K562 (cell line): ENCODE measurements at regions not wholly inside any gene's neighbourhood (a gene's known extent, or its start where the extent isn't known, plus 50 kb on each side); places are given as distances from the start of the nearest gene placed in this dataset.
A peak's percentile ranks its signal among the peaks of the same experiment; 100 is the strongest.

Experiments
- ATAC-seq: fragments of 200-7000 bp; cut with Tn5 transposase; 3 replicates; pipeline ENCODE4 v1.9.1; 2020; ENCODE audit warnings: moderate library complexity
- BruUV-seq: library from RNA; stranded (reverse); fragments of 400-500 nt; replicated peaks from 2 replicates; lab custom pipeline; 2021; lab: Mats Ljungman, UMichigan
- CTCF ChIA-PET: fragments of 300-600 bp; formaldehyde crosslinking; extraction: SDS; loops from one replicate; lab custom pipeline; 2021; ENCODE audit warnings: low intra/inter-chr PET ratio; lab: Yijun Ruan, JAX
- POLR2A ChIA-PET: fragments of 300-600, 350-650 bp; sonication (Branson Sonifier 250); formaldehyde crosslinking; extraction: SDS; loops from one replicate; lab custom pipeline; 2021; ENCODE audit warnings: antibody characterized with exemption, inconsistent platforms; lab: Yijun Ruan, JAX
- DNase-seq, 4 experiments: peaks; one replicate each; pipeline versions ENCODE4 v3.0.0 to v3.0.0-alpha.2; 2011 to 2018; ENCODE audit warnings: low spot score in 3 of 4, mixed read lengths in 3 of 4; ENCODE audit errors: extremely low read depth in 1 of 4
- FAIRE-seq: peaks from 2 replicates; lab custom pipeline; 2011; peaks lifted over from hg19 to GRCh38; lab: Jason Lieb, UNC
- H2AFZ ChIP-seq: 2 replicates; pipeline ENCODE4 v1.6.0; 2011; ENCODE audit warnings: low read depth, low read length, control low read depth, inconsistent platforms
- H3K27ac ChIP-seq: fragments of 200-600 bp; 3 replicates; pipeline ENCODE4 v1.8.0; 2011; ENCODE audit warnings: low read depth, mild to moderate bottlenecking, control low read depth, inconsistent platforms, low read length, moderate library complexity, mixed read lengths; ENCODE audit errors: extremely low read depth
- H3K27me3 ChIP-seq, 2 experiments: fragments of 300-600 bp in 1 of 2; 2 replicates in 1 of 2; 3 replicates in 1 of 2; pipeline versions ENCODE4 v1.6.0 to v1.8.0; 2011; ENCODE audit warnings: inconsistent platforms in 2 of 2, low read length in 2 of 2, mild to moderate bottlenecking in 1 of 2, mixed read lengths in 1 of 2, moderate library complexity in 1 of 2; ENCODE audit not compliant: control insufficient read depth in 2 of 2, insufficient read depth in 2 of 2
- H3K36me3 ChIP-seq: fragments of 300-600 bp; 3 replicates; pipeline ENCODE4 v1.8.0; 2011; ENCODE audit warnings: mild to moderate bottlenecking, low read length, inconsistent platforms; ENCODE audit not compliant: control insufficient read depth, insufficient read depth
- H3K4me1 ChIP-seq, 2 experiments: fragments of 200-600 bp in 1 of 2; replicated peaks in 1 of 2; 2 replicates in 1 of 2; 3 replicates in 1 of 2; pipeline versions ENCODE4 v1.5.1 to v1.8.0; 2011; ENCODE audit warnings: inconsistent platforms in 2 of 2, low read length in 2 of 2, mild to moderate bottlenecking in 1 of 2, mixed read lengths in 1 of 2, moderate library complexity in 1 of 2; ENCODE audit not compliant: control insufficient read depth in 2 of 2, insufficient read depth in 2 of 2
- H3K4me2 ChIP-seq: 2 replicates; pipeline ENCODE4 v1.6.1; 2011; ENCODE audit warnings: low read length, control low read depth, inconsistent platforms, mixed read lengths; ENCODE audit not compliant: insufficient read depth
- H3K4me3 ChIP-seq: fragments of 200-600 bp; sonication (generic), shearing (Covaris generic); 2 replicates; pipeline ENCODE4 v1.5.1; 2016; ENCODE audit warnings: control low read depth, inconsistent platforms
- H3K79me2 ChIP-seq: fragments of 200-600 bp; 3 replicates; pipeline ENCODE4 v1.8.0; 2011; ENCODE audit warnings: low read length, inconsistent platforms; ENCODE audit not compliant: control insufficient read depth, insufficient read depth
- H3K9ac ChIP-seq, 2 experiments: 2 replicates each; pipeline versions ENCODE4 v1.6.0 to v1.6.1; 2011; ENCODE audit warnings: low read depth in 2 of 2, low read length in 2 of 2, control low read depth in 1 of 2, inconsistent platforms in 1 of 2, mild to moderate bottlenecking in 1 of 2, mixed read lengths in 1 of 2; ENCODE audit not compliant: insufficient read depth in 1 of 2
- H3K9me1 ChIP-seq: one replicate; pipeline ENCODE4 v1.6.0; 2011; ENCODE audit warnings: inconsistent platforms, mild to moderate bottlenecking, low read length, moderate library complexity; ENCODE audit not compliant: control insufficient read depth, insufficient read depth
- H3K9me3 ChIP-seq: replicated peaks from 2 replicates; pipeline ENCODE4 v1.5.1; 2011; ENCODE audit warnings: low read depth, low read length, inconsistent platforms; ENCODE audit not compliant: control insufficient read depth, insufficient read depth
- H4K20me1 ChIP-seq: replicated peaks from 2 replicates; pipeline ENCODE4 v1.6.1; 2011; ENCODE audit warnings: low read length, inconsistent platforms, mixed read lengths; ENCODE audit not compliant: control insufficient read depth, insufficient read depth
- HDGF ChIP-seq: fragments of 450-650 bp; IDR thresholded peaks from 2 replicates; pipeline ENCODE4 v1.6.1; 2016
- LARP7 ChIP-seq: fragments of 450-650 bp; IDR thresholded peaks from 2 replicates; pipeline ENCODE4 v1.6.1; 2016
- SNIP1 ChIP-seq: fragments of 450-650 bp; IDR thresholded peaks from 2 replicates; pipeline ENCODE4 v1.7.1; 2017; ENCODE audit warnings: low read depth, mild to moderate bottlenecking
- WGBS: fragments of 100-300 bp; shearing (Covaris generic); methylation state at CpG from one replicate; pipeline ENCODE4 v1.1.6; 2016; ENCODE audit warnings: low coverage, mixed read lengths; ENCODE audit not compliant: insufficient coverage; ENCODE audit errors: missing lambda C conversion rate; 5-methylcytosine and 5-hydroxymethylcytosine counted together
- in situ Hi-C: fragments of 300-500 bp; cut with MboI; formaldehyde crosslinking; loops from 4 replicates; pipeline ENCODE4 v1.15.0; 2018; ENCODE audit warnings: inconsistent platforms, mixed read lengths
- intact Hi-C: fragments of 100-400 bp; cut with micrococcal nuclease; formaldehyde crosslinking; loops from 2 replicates; pipeline ENCODE4 v1.14.2; 2022
- TF ChIP-seq, protein P1 (sequence below): sonication (generic); formaldehyde crosslinking; IDR thresholded peaks from 2 replicates; pipeline ENCODE4 v1.8.1; 2023; ENCODE audit warnings: mild to moderate bottlenecking, missing genetic modification reagents
- TF ChIP-seq, protein P2 (sequence below), 2 experiments: fragments of 450-650 bp; IDR thresholded peaks; 2 replicates each; pipeline ENCODE4 v1.6.1; 2016
- TF ChIP-seq, protein P3 (sequence below), 2 experiments: fragments of 450-650 bp; formaldehyde crosslinking in 1 of 2; IDR thresholded peaks; 2 replicates each; pipeline versions ENCODE4 v1.4.0 to v1.6.1; 2014 to 2020; ENCODE audit warnings: mild to moderate bottlenecking in 2 of 2, borderline replicate concordance in 1 of 2, low read depth in 1 of 2

DNA sequence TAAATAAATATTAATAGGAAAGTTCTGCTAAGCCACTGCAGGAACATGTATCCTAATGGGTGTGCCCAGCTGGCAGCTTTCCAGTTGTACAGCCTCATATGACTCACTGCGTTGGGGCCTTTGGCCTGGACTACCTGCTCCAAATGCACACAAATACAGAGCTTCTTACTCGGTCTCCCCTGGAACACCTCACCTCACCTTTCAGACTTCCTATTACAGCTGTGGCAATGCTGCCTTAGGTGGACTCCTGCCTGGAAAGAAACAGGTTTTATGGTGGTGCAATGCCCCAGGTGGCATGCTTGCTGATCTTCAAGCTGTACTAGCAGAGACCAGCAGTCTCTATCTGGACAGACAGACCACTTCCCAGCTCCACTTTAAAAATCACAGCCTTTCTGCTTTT lies 85.7 kb upstream of the EXOC1L start (continued):
- TF ChIP-seq, protein P1, sequence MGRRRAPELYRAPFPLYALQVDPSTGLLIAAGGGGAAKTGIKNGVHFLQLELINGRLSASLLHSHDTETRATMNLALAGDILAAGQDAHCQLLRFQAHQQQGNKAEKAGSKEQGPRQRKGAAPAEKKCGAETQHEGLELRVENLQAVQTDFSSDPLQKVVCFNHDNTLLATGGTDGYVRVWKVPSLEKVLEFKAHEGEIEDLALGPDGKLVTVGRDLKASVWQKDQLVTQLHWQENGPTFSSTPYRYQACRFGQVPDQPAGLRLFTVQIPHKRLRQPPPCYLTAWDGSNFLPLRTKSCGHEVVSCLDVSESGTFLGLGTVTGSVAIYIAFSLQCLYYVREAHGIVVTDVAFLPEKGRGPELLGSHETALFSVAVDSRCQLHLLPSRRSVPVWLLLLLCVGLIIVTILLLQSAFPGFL (CRISPR knock-in tag), result 0 out of 2 replicates have a peak, but pooled peaks have one; percentile 93
- TF ChIP-seq, all 486 proteins: peak for 32

DNA sequence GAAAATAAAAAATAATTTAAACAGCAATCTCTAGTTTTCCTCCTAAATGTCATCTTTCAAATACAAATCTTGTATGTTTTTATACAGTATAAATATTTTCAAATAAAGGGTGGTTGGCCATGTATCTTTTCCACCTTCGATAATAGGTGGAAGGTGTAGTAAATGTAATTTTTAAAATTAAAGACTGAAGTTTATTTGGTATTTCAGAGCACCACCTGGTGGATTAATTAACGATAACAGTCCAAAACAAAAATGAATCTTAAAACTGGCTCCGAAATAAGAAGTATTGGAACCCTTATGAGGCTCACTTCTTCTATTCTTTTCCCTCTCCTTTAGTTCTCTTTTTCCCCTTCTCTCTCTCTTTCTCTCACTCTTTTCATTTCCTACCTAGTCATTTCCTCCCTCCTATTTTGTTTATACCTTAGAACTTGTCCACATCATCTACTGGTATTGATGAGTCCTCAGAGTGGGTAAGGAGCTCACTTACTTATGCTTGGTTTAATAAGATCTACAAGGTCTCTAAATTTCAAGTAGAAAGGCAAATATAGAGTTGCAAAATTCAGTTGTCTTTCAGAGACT lies 82.9 kb upstream of the EXOC1L start:
- FAIRE-seq, result peak; percentile 71
- POLR2A ChIA-PET, result no interaction called here
- in situ Hi-C loops, result loop anchor here (10.0 kb wide), 5 partner anchors 132 to 732 kb away; no protein-coding TSS in a partner anchor
- no peak for TF ChIP-seq HDGF
- TF ChIP-seq SNIP1, result no peak
- TF ChIP-seq, protein P2, sequence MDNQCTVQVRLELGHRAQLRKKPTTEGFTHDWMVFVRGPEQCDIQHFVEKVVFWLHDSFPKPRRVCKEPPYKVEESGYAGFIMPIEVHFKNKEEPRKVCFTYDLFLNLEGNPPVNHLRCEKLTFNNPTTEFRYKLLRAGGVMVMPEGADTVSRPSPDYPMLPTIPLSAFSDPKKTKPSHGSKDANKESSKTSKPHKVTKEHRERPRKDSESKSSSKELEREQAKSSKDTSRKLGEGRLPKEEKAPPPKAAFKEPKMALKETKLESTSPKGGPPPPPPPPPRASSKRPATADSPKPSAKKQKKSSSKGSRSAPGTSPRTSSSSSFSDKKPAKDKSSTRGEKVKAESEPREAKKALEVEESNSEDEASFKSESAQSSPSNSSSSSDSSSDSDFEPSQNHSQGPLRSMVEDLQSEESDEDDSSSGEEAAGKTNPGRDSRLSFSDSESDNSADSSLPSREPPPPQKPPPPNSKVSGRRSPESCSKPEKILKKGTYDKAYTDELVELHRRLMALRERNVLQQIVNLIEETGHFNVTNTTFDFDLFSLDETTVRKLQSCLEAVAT (IDR thresholded peaks at IDR 0.05), result 0 out of 4 replicates have a peak, but pooled peaks of 1 of the 2 experiments have one; percentile 32
- 0 out of 2 replicates have a peak, but pooled peaks have one; percentile 32 for TF ChIP-seq LARP7
- TF ChIP-seq, protein P3, sequence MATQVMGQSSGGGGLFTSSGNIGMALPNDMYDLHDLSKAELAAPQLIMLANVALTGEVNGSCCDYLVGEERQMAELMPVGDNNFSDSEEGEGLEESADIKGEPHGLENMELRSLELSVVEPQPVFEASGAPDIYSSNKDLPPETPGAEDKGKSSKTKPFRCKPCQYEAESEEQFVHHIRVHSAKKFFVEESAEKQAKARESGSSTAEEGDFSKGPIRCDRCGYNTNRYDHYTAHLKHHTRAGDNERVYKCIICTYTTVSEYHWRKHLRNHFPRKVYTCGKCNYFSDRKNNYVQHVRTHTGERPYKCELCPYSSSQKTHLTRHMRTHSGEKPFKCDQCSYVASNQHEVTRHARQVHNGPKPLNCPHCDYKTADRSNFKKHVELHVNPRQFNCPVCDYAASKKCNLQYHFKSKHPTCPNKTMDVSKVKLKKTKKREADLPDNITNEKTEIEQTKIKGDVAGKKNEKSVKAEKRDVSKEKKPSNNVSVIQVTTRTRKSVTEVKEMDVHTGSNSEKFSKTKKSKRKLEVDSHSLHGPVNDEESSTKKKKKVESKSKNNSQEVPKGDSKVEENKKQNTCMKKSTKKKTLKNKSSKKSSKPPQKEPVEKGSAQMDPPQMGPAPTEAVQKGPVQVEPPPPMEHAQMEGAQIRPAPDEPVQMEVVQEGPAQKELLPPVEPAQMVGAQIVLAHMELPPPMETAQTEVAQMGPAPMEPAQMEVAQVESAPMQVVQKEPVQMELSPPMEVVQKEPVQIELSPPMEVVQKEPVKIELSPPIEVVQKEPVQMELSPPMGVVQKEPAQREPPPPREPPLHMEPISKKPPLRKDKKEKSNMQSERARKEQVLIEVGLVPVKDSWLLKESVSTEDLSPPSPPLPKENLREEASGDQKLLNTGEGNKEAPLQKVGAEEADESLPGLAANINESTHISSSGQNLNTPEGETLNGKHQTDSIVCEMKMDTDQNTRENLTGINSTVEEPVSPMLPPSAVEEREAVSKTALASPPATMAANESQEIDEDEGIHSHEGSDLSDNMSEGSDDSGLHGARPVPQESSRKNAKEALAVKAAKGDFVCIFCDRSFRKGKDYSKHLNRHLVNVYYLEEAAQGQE (IDR thresholded peaks at IDR 0.05; ENCODE audit: borderline replicate concordance), result peak; percentile 87
- TF ChIP-seq, protein P3 (CRISPR knock-in tag; IDR thresholded peaks at IDR 0.05; ENCODE audit: low read depth), result no peak

More for the DNA sequence above, 82.9 kb upstream of the EXOC1L start:
- no TSS peak for BruUV-seq
- Histone ChIP-seq H3K27ac (no peak overlapping the region), H3K79me2 (peaks cover 17% of the 10 kb centered on the region; the same call in 2 of the 3 replicates), H3K27me3 (no peaks in the 10 kb centered on the region), H4K20me1 (no peaks in the 10 kb centered on the region), H3K9me1 (no peaks in the 10 kb centered on the region), H3K9ac (no peak overlapping the region), H3K4me3 (no peak overlapping the region), H2AFZ (peak overlapping the region; percentile 69), H3K4me2 (no peak overlapping the region), H3K36me3 (no peaks in the 10 kb centered on the region), H3K4me1 (peaks cover 15 to 24% of the 10 kb centered on the region in 2 experiments; a peak in 4 of 5 replicates), H3K9me3 (no peaks in the 10 kb centered on the region)
- intact Hi-C loops, result loop anchor here (1.0 to 5.0 kb wide), 4 partner anchors 294 to 764 kb away; partner anchors contain the start of gene SRD5A3
- peak in 2 of 4 experiments; percentile 25 to 41 for DNase-seq
- peak; percentile 27; the same call in 2 of the 3 replicates for ATAC-seq
- WGBS, result 5% methylated on average over 3 of the region's 3 CpGs
- CTCF ChIA-PET, result interaction anchor here (1.1 to 2.0 kb wide), 3 partner anchors 292 to 765 kb away, joined by 5 to 8 read pairs (median 7); partner anchors contain the start of gene SRD5A3
